Liver (tissue), 8 donors: ENCODE measurements at regions not wholly inside any gene's neighbourhood (a gene's known extent, or its start where the extent isn't known, plus 50 kb on each side); places are given as distances from the start of the nearest gene placed in this dataset.

ENCODE experiments used
- DNase-seq: peaks from one replicate; pipeline ENCODE4 v3.0.0-alpha.2; 2017; ENCODE audit warnings: low spot score
- H3K27ac ChIP-seq, 2 donors: one replicate each; pipeline ENCODE4 v1.7.0; 2013; ENCODE audit warnings: inconsistent platforms in 2 of 2, low read length in 2 of 2, control low read depth in 1 of 2, low read depth in 1 of 2, mild to moderate bottlenecking in 1 of 2
- H3K27me3 ChIP-seq, 4 donors: one replicate each; pipeline versions ENCODE4 v1.6.1 to v1.7.0; 2013; ENCODE audit warnings: low read length in 3 of 4, inconsistent platforms in 1 of 4, mild to moderate bottlenecking in 1 of 4, moderate library complexity in 1 of 4; ENCODE audit not compliant: control insufficient read depth in 4 of 4, insufficient read depth in 4 of 4
- H3K36me3 ChIP-seq, 4 donors: one replicate each; pipeline versions ENCODE4 v1.6.1 to v1.7.0; 2013; ENCODE audit warnings: low read length in 3 of 4, mild to moderate bottlenecking in 3 of 4, low read depth in 1 of 4, moderate library complexity in 1 of 4; ENCODE audit not compliant: control insufficient read depth in 4 of 4, insufficient read depth in 3 of 4
- H3K4me1 ChIP-seq, 4 donors: one replicate each; pipeline versions ENCODE4 v1.6.1 to v1.7.0; 2013; ENCODE audit warnings: low read length in 3 of 4, mild to moderate bottlenecking in 3 of 4, moderate library complexity in 1 of 4; ENCODE audit not compliant: control insufficient read depth in 4 of 4, insufficient read depth in 4 of 4
- H3K4me3 ChIP-seq, 3 donors: one replicate each; pipeline versions ENCODE4 v1.6.1 to v1.7.0; 2013; ENCODE audit warnings: low read length in 3 of 3, control low read depth in 1 of 3, low read depth in 1 of 3, mild to moderate bottlenecking in 1 of 3
- H3K9ac ChIP-seq, 2 donors: one replicate each; pipeline ENCODE4 v1.7.0; 2013; ENCODE audit warnings: low read length in 2 of 2, mild to moderate bottlenecking in 2 of 2, moderate library complexity in 2 of 2, control low read depth in 1 of 2, low read depth in 1 of 2
- H3K9me3 ChIP-seq, 4 donors: one replicate each; pipeline versions ENCODE4 v1.6.1 to v1.7.0; 2013; ENCODE audit warnings: low read length in 3 of 4; ENCODE audit not compliant: control insufficient read depth in 4 of 4
- FOXA1 ChIP-seq: IDR thresholded peaks from 2 replicates; pipeline ENCODE4 v1.6.1; 2016; ENCODE audit warnings: antibody characterized with exemption
- FOXA2 ChIP-seq: IDR thresholded peaks from 2 replicates; pipeline ENCODE4 v1.6.1; 2016; ENCODE audit warnings: antibody characterized with exemption
- GABPA ChIP-seq, 2 donors: IDR thresholded peaks in 1 of 2; conservative IDR thresholded peaks in 1 of 2; 2 replicates each; pipeline ENCODE4 v1.6.1; 2016; ENCODE audit warnings: antibody characterized with exemption in 2 of 2, mild to moderate bottlenecking in 1 of 2, moderate library complexity in 1 of 2
- HNF4A ChIP-seq, 2 donors: conservative IDR thresholded peaks; 2 replicates each; pipeline ENCODE4 v1.6.1; 2016; ENCODE audit warnings: antibody characterized with exemption in 2 of 2, mild to moderate bottlenecking in 2 of 2
- HNF4G ChIP-seq: IDR thresholded peaks from 2 replicates; pipeline ENCODE4 v1.6.1; 2016; ENCODE audit warnings: antibody characterized with exemption
- NR2F2 ChIP-seq: IDR thresholded peaks from 2 replicates; pipeline ENCODE4 v1.6.1; 2016; ENCODE audit warnings: antibody characterized with exemption
- RAD21 ChIP-seq, 2 donors: IDR thresholded peaks; 2 replicates each; pipeline ENCODE4 v1.6.1; 2016; ENCODE audit warnings: antibody characterized with exemption in 2 of 2, mild to moderate bottlenecking in 2 of 2
- SP1 ChIP-seq: IDR thresholded peaks from 2 replicates; pipeline ENCODE4 v1.6.1; 2018; ENCODE audit warnings: antibody characterized with exemption, mild to moderate bottlenecking
- TAF1 ChIP-seq: conservative IDR thresholded peaks from 2 replicates; pipeline ENCODE4 v1.6.1; 2016; ENCODE audit warnings: antibody characterized with exemption, mild to moderate bottlenecking
- YY1 ChIP-seq: IDR thresholded peaks from 2 replicates; pipeline ENCODE4 v1.6.1; 2016; ENCODE audit warnings: antibody characterized with exemption, mild to moderate bottlenecking
- WGBS: extraction: QIAGEN DNeasy Blood & Tissue Kit; methylation state at CpG from one replicate; pipeline ENCODE4 v1.1.7; 2013; 5-methylcytosine and 5-hydroxymethylcytosine counted together
- TF ChIP-seq, protein P1 (sequence below): IDR thresholded peaks from 2 replicates; pipeline ENCODE4 v1.6.1; 2016; ENCODE audit warnings: antibody characterized with exemption
- TF ChIP-seq, protein P2 (sequence below): IDR thresholded peaks from 2 replicates; pipeline ENCODE4 v1.6.1; 2016; ENCODE audit warnings: antibody characterized with exemption
- TF ChIP-seq, protein P3 (sequence below): fragments of 150-350 bp; IDR thresholded peaks from 2 replicates; pipeline ENCODE4 v1.5.1; 2017; ENCODE audit warnings: improper control_type of control experiment, low read depth, low read length; ENCODE audit not compliant: missing input control
- TF ChIP-seq, protein P4 (sequence below): IDR thresholded peaks from 2 replicates; pipeline ENCODE4 v1.6.1; 2016; ENCODE audit warnings: antibody characterized with exemption
- donor health status: healthy.
- donor health status: healthy.
- donor health status: healthy.
- donor health status: healthy.
- donor health status: healthy.

DNA sequence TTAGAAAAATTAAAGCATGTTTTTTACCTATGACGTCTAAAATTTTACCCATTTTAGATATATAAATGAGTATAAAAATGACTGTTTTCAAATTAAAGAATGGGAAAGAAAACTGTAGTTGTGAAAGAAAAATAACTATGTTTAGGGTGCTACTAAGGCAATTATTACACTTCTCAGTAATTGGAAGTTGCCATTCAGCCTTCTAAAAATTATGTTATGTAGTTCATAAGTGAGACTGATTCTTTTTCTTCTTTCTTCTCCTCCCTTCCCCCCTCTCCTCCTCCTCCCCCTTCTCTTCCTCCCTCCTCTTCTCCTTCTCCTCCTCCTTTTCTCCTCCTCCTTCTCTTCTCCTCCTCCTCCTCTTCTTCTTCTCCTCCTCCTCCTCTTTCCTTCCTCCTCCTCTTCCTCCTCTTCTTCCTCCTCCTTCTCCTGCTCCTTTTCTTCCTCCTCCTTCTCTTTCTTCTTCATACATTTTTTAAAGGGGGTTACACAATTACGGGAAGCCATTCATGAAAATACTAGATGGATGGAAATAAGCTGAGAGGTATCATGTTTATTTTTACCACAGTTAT lies 223.6 kb downstream of the CETN3 start:
- TF ChIP-seq SP1 = no peak
- no peak for TF ChIP-seq NR2F2
- no peak for TF ChIP-seq FOXA2
- no peak for TF ChIP-seq GABPA (IDR thresholded peaks at IDR 0.05 in 1 of 2, conservative IDR thresholded peaks at IDR 0.05 in 1 of 2)
- TF ChIP-seq, protein P1, sequence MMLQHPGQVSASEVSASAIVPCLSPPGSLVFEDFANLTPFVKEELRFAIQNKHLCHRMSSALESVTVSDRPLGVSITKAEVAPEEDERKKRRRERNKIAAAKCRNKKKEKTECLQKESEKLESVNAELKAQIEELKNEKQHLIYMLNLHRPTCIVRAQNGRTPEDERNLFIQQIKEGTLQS = no peak
- H3K27me3 ChIP-seq = peaks cover 0 to 4% (median 0%) of the 10 kb centered on the region in 4 donors
- H3K36me3 ChIP-seq = no peaks in the 10 kb centered on the region
- no peak overlapping the region for H3K27ac ChIP-seq
- WGBS = 91% methylated on average over 2 of the region's 2 CpGs
- no peaks in the 10 kb centered on the region for H3K9me3 ChIP-seq
- no peak overlapping the region for H3K4me3 ChIP-seq
- H3K4me1 ChIP-seq = no peaks in the 10 kb centered on the region
- no peak overlapping the region for H3K9ac ChIP-seq
- no peak for DNase-seq

DNA sequence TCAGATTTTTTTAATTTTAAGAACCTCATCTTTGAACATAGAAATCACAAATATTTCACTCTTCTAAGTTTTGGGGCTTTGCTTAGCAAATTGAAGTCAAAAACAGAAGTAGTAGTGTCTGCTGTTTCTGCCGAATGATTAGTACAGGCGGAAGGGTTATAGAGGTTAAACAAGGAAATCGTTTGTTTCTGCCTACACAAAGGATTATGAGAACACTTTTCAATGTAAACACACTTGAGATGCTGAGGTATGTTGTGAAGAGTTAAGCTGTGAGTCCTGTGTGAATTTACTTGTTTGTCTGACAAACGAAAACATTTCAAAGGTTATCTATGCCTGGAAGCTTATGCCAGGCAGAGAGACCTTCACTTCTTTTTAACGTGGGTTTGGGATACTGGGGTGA lies 224.8 kb downstream of the CETN3 start:
- TF ChIP-seq, protein P1 = no peak
- TF ChIP-seq GABPA (IDR thresholded peaks at IDR 0.05 in 1 of 2, conservative IDR thresholded peaks at IDR 0.05 in 1 of 2) (no peak), HNF4G (no peak), RAD21 (IDR thresholded peaks at IDR 0.05) (no peak), YY1 (no peak), SP1 (no peak)
- TF ChIP-seq, protein P2, sequence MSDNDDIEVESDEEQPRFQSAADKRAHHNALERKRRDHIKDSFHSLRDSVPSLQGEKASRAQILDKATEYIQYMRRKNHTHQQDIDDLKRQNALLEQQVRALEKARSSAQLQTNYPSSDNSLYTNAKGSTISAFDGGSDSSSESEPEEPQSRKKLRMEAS = no peak
- Histone ChIP-seq H3K36me3 (no peaks in the 10 kb centered on the region), H3K4me3 (no peak overlapping the region), H3K4me1 (no peaks in the 10 kb centered on the region), H3K27ac (no peak overlapping the region), H3K27me3 (no peaks in the 10 kb centered on the region), H3K9me3 (no peaks in the 10 kb centered on the region), H3K9ac (no peak overlapping the region)
- WGBS = 25% methylated on average over 5 of the region's 5 CpGs
- no peak for DNase-seq

DNA sequence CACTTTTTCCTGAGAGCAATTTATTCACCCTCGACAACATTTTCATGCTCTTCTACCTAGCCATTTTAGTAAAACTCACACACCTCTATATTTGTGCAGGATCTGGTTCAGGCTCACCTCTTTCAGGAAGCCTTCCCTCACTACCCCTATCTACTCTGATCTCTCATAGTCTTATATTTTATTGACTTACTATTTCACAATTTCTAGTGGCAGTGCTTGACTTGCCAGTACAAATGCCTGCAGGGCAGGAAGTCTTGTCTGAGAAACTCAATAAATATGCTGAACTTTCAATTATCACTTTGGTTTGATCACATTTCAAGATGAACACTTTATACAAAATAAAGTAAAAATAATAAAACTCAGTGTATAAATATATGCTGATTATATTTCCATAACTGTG lies 226.8 kb downstream of the CETN3 start:
- TF ChIP-seq FOXA2 (no peak), FOXA1 (no peak), TAF1 (no peak)
- TF ChIP-seq, protein P2 = no peak
- no peak for DNase-seq
- no peak overlapping the region for H3K4me3 ChIP-seq
- no peak overlapping the region for H3K27ac ChIP-seq
- 92% methylated on average over 1 of the region's 1 CpG for WGBS
- no peaks in the 10 kb centered on the region for H3K9me3 ChIP-seq
- H3K27me3 ChIP-seq = no peaks in the 10 kb centered on the region
- no peak overlapping the region for H3K9ac ChIP-seq
- H3K36me3 ChIP-seq = no peaks in the 10 kb centered on the region
- H3K4me1 ChIP-seq = no peaks in the 10 kb centered on the region

DNA sequence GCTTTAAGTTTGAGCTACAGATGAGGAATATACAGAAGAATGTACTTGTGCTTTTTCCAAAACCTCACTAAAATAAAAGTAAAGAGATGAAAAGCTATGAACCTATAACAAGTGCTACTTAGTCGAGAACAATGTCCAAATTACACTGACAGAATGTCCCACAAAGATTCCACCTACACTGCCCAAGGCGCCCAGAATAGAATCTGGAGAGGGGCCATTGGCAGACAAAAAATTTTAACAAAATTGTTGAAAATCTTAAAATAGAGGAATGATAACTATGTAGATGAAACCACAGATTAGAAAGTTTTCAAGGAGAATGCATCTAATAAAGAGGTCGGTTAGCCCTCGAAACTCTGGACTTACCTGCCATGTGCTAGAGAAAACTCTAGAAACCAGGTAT lies 235.3 kb downstream of the CETN3 start:
- no peak overlapping the region for H3K9ac ChIP-seq
- DNase-seq = no peak
- no peak overlapping the region for H3K27ac ChIP-seq
- no peak overlapping the region for H3K4me3 ChIP-seq
- no peaks in the 10 kb centered on the region for H3K36me3 ChIP-seq
- H3K4me1 ChIP-seq = no peaks in the 10 kb centered on the region
- no peaks in the 10 kb centered on the region for H3K9me3 ChIP-seq
- 79% methylated on average over 4 of the region's 4 CpGs for WGBS
- H3K27me3 ChIP-seq = no peaks in the 10 kb centered on the region
- TF ChIP-seq TAF1 (no peak), FOXA2 (no peak), HNF4G (no peak), FOXA1 (no peak), SP1 (no peak), HNF4A (conservative IDR thresholded peaks at IDR 0.05) (no peak), YY1 (no peak)
- TF ChIP-seq, protein P3, sequence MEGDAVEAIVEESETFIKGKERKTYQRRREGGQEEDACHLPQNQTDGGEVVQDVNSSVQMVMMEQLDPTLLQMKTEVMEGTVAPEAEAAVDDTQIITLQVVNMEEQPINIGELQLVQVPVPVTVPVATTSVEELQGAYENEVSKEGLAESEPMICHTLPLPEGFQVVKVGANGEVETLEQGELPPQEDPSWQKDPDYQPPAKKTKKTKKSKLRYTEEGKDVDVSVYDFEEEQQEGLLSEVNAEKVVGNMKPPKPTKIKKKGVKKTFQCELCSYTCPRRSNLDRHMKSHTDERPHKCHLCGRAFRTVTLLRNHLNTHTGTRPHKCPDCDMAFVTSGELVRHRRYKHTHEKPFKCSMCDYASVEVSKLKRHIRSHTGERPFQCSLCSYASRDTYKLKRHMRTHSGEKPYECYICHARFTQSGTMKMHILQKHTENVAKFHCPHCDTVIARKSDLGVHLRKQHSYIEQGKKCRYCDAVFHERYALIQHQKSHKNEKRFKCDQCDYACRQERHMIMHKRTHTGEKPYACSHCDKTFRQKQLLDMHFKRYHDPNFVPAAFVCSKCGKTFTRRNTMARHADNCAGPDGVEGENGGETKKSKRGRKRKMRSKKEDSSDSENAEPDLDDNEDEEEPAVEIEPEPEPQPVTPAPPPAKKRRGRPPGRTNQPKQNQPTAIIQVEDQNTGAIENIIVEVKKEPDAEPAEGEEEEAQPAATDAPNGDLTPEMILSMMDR = no peak
- TF ChIP-seq, protein P1 = no peak
- TF ChIP-seq, protein P4, sequence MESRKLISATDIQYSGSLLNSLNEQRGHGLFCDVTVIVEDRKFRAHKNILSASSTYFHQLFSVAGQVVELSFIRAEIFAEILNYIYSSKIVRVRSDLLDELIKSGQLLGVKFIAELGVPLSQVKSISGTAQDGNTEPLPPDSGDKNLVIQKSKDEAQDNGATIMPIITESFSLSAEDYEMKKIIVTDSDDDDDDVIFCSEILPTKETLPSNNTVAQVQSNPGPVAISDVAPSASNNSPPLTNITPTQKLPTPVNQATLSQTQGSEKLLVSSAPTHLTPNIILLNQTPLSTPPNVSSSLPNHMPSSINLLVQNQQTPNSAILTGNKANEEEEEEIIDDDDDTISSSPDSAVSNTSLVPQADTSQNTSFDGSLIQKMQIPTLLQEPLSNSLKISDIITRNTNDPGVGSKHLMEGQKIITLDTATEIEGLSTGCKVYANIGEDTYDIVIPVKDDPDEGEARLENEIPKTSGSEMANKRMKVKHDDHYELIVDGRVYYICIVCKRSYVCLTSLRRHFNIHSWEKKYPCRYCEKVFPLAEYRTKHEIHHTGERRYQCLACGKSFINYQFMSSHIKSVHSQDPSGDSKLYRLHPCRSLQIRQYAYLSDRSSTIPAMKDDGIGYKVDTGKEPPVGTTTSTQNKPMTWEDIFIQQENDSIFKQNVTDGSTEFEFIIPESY = no peak
